Neural crest cell (in vitro differentiated cells): ENCODE measurements at regions not wholly inside any gene's neighbourhood (a gene's known extent, or its start where the extent isn't known, plus 50 kb on each side); places are given as distances from the start of the nearest gene placed in this dataset.

ENCODE experiments used
- DNase-seq: peaks from one replicate; pipeline ENCODE4 v3.0.0; 2021; ENCODE audit warnings: low read depth, mixed read lengths, low spot score
- H3K27ac Mint-ChIP-seq: one replicate; pipeline ENCODE4 v1.8.0; 2021; ENCODE audit warnings: mild to moderate bottlenecking, mixed read lengths; ENCODE audit not compliant: unreplicated experiment
- H3K27me3 Mint-ChIP-seq: 2 replicates; pipeline ENCODE4 v1.8.0; 2021; ENCODE audit warnings: low read depth, mild to moderate bottlenecking, mixed read lengths
- H3K36me3 Mint-ChIP-seq: 2 replicates; pipeline ENCODE4 v1.8.0; 2021; ENCODE audit warnings: low read depth, mild to moderate bottlenecking, mixed read lengths
- H3K4me1 Mint-ChIP-seq: 2 replicates; pipeline ENCODE4 v1.8.0; 2021; ENCODE audit warnings: mixed read lengths
- H3K4me3 Mint-ChIP-seq: one replicate; pipeline ENCODE4 v1.8.0; 2021; ENCODE audit warnings: mild to moderate bottlenecking, mixed read lengths
- H3K9me3 Mint-ChIP-seq: 2 replicates; pipeline ENCODE4 v1.8.0; 2021; ENCODE audit warnings: mixed read lengths
- TF ChIP-seq, protein P1 (sequence below): fragments of 200-600 bp; sonication (generic); conservative IDR thresholded peaks from 2 replicates; pipeline ENCODE4 v1.5.0; 2021; ENCODE audit warnings: antibody characterized with exemption, mild to moderate bottlenecking

DNA sequence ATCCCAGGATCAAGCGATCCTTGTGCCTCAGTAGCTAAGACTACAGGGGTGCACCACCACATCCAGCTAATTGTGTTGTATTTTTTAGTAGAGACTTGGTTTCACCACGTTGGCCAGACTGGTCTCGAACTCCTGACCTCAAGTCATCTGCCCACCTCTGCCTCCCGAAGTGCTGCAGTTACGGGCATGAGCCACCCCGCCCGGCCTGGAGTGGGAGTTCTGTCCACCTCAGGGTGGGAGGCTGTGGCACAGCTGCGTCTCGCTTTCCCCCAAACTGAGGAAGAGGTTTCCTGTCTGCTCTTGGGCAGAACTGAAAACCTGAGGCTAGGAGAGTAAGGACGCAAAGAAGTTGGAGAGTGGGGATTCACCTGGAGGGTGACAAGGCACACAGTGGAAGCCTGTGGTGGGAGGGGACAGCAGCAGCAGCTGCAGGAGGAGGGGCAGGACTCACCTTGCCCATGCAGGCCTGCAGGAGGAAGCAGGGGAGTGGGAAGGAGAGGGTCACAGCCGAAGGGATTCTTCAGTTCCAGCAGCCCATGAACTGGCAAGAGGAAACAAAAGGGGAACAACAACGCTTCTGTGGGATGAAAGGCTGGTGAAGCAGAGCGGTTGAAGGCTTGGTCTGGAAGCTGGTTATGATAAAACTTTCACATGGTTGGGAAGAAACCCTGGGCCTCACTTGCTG lies 181.4 kb downstream of the GAS1 start:
- peaks cover 26% of the 10 kb centered on the region for H3K4me1 Mint-ChIP-seq
- no peaks in the 10 kb centered on the region for H3K27me3 Mint-ChIP-seq
- H3K27ac Mint-ChIP-seq = peak overlapping the region; percentile 13
- H3K9me3 Mint-ChIP-seq = peaks cover 5% of the 10 kb centered on the region
- DNase-seq = no peak
- no peaks in the 10 kb centered on the region for H3K36me3 Mint-ChIP-seq
- TF ChIP-seq, protein P1, sequence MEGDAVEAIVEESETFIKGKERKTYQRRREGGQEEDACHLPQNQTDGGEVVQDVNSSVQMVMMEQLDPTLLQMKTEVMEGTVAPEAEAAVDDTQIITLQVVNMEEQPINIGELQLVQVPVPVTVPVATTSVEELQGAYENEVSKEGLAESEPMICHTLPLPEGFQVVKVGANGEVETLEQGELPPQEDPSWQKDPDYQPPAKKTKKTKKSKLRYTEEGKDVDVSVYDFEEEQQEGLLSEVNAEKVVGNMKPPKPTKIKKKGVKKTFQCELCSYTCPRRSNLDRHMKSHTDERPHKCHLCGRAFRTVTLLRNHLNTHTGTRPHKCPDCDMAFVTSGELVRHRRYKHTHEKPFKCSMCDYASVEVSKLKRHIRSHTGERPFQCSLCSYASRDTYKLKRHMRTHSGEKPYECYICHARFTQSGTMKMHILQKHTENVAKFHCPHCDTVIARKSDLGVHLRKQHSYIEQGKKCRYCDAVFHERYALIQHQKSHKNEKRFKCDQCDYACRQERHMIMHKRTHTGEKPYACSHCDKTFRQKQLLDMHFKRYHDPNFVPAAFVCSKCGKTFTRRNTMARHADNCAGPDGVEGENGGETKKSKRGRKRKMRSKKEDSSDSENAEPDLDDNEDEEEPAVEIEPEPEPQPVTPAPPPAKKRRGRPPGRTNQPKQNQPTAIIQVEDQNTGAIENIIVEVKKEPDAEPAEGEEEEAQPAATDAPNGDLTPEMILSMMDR = no peak
- no peak overlapping the region for H3K4me3 Mint-ChIP-seq

DNA sequence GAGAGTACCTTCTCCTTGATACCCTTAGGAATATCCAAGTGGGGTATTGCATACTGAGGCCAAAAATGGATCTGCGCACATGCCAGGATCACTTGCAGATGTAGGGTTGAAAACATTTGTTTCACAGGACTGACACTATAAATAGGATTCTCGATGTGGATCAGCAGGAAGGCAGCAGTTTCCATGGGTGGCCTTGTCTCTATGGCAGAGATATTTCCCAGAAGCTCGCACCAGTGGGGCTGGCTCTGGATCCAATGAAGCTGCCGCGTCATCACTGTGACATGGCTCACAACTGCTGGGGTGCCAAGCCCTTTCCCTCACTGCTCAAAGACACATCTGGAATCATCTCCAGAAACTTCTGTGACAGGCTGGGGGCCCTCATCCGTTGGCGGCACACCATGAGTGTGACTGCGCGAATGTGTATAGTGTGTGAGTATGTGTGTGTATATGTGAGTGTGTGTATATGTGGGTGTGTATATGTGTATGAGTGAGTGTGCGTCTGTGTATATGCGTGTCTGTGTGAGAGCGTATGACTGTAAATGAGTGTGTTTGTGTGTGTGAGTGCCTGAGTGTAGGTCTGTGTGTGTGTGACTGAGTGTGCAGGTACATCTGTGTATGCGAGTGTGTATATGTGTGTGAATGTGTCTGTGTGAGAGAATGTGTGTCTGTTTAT lies 182.5 kb downstream of the GAS1 start:
- TF ChIP-seq, protein P1 = no peak
- no peaks in the 10 kb centered on the region for H3K27me3 Mint-ChIP-seq
- peaks cover 26% of the 10 kb centered on the region for H3K4me1 Mint-ChIP-seq
- H3K4me3 Mint-ChIP-seq = no peak overlapping the region
- H3K9me3 Mint-ChIP-seq = peaks cover 7% of the 10 kb centered on the region
- DNase-seq = no peak
- no peak overlapping the region for H3K27ac Mint-ChIP-seq
- H3K36me3 Mint-ChIP-seq = no peaks in the 10 kb centered on the region

DNA sequence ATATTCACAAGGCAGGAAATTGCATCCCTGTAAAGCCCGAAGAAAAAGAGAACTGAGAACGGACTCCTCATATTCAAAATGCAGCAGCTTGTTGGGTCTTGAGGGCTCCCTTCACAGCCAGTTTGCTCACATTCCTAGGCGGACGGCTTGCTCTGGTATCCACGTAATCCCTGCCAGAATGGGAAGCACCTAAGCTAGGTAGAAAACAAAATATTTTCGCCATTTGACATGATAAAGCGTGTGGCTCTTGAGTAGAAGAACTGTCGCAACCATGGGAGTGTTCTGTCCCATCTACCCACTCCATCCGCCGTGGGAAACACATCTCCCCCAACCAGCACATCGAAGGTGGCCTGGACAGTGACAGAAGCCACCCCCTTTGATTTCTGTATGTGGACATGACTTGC lies 183.1 kb downstream of the GAS1 start:
- Mint-ChIP-seq H3K27me3 (no peaks in the 10 kb centered on the region), H3K9me3 (peaks cover 6% of the 10 kb centered on the region), H3K4me1 (peaks cover 26% of the 10 kb centered on the region), H3K27ac (no peak overlapping the region), H3K36me3 (no peaks in the 10 kb centered on the region), H3K4me3 (no peak overlapping the region)
- TF ChIP-seq, protein P1 = no peak
- DNase-seq = no peak

DNA sequence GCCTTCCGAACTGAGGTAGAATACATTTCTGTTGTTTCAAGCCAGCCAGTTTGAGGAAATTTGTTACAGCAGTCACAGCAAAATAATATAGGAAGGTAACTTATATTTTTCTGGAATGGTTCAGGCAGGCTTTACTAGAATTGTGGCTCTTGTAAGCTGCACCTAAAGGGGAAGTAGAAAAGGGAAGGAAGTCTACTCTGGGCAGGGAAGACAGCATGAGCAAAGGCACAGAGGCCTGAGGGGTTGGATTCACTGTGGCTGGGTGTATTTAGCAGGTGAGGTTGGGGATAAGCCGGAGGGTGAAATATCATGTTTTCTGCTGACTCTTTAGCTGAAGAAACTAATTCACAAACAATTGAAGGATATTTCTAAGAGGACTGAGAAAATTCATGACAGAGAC lies 183.5 kb downstream of the GAS1 start:
- peaks cover 26% of the 10 kb centered on the region for H3K4me1 Mint-ChIP-seq
- no peaks in the 10 kb centered on the region for H3K27me3 Mint-ChIP-seq
- H3K4me3 Mint-ChIP-seq = no peak overlapping the region
- no peak for DNase-seq
- no peaks in the 10 kb centered on the region for H3K36me3 Mint-ChIP-seq
- peaks cover 5% of the 10 kb centered on the region for H3K9me3 Mint-ChIP-seq
- H3K27ac Mint-ChIP-seq = peak overlapping the region; percentile 78
- TF ChIP-seq, protein P1 = no peak

- TF ChIP-seq, protein P1 = no peak
- Mint-ChIP-seq H3K4me1 (no peaks in the 10 kb centered on the region), H3K9me3 (peaks cover 2% of the 10 kb centered on the region), H3K36me3 (no peaks in the 10 kb centered on the region), H3K4me3 (no peak overlapping the region), H3K27me3 (no peaks in the 10 kb centered on the region), H3K27ac (no peak overlapping the region)
- no peak for DNase-seq
Observed at GRCh38 chr9:86757382-86757720, 190.0 kb downstream of the GAS1 start.
